GM19035 (cell line): ENCODE measurements at regions not wholly inside any gene's neighbourhood (a gene's known extent, or its start where the extent isn't known, plus 50 kb on each side); places are given as distances from the start of the nearest gene placed in this dataset.

Experiments used
- ATAC-seq: cut with Tn5 transposase; IDR thresholded peaks from one replicate; pipeline ENCODE4 v1.9.1; 2021; ENCODE audit not compliant: unreplicated experiment

DNA sequence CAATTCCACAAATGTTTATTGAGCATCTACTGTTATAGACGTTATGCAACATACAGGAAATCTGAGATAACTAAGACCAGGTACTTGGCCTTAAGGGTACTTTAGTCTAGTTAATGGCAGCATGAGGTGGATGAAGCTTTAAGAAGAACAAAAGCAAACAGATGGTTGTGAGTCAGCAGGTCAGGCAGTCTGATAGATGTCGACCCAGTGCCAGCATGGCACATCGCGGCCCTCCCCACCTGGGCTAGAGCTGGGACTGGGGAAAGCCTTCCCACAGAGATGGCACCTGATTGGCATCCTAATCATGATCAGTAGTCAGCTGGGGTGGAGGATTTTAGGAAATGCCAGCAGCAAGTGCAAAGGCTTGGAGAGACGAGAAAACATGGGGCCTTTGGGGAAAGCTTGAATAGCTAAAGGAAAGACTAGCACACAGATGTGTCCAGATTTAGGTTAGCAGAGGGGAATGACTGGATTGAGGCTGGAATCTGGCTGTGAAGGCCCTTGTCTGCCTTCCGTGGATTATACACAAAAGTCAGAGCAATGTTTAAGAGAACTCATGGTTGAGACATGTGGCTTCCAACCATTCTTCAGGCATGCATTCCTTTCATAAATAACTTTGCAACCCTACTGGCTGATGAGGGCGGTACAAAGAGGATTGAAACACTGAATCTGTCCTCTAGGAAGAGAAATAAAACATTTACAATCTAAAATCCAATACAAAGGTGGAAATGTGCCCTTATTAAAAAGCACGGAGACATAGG lies 395.4 kb upstream of the WWC1 start:
- ATAC-seq: no peak

GRCh38 chr5:167896814-167897213 lies 394.6 kb upstream of the WWC1 start:
- no peak for ATAC-seq

GRCh38 chr5:167897371-167897770 lies 394.1 kb upstream of the WWC1 start:
- ATAC-seq: no peak

- ATAC-seq: no peak
Measured at GRCh38 chr5:167898361-167899042, 392.9 kb upstream of the WWC1 start.

DNA sequence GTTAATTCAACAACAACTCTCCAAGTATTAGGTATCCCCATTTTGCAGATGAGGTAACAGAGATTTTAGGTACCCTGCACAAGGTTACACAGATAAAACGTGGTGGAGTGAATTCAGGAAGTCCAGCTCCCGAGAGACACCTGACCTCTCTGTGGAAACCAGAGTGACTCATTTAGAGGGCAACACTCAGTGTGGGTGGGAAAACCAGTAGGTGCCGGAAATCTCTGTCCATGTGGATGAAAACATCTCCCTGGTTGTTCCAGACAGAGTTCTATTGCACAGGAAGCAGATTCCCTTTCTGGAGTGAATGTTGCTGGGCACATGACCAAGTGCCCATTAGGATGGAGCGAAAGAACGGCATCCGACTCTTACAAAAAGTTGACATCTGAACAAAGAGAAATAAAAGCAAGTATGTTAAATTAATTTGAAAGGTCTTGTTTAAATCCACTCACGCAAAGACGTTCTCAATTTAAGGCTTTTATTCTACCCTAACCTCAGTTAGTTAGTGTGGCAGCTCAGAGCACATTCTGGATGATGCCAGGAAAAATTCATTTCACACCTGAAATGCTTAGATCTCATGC lies 391.9 kb upstream of the WWC1 start:
- ATAC-seq: no peak

GRCh38 chr5:167900340-167900935 lies 391.0 kb upstream of the WWC1 start:
- no peak for ATAC-seq

DNA sequence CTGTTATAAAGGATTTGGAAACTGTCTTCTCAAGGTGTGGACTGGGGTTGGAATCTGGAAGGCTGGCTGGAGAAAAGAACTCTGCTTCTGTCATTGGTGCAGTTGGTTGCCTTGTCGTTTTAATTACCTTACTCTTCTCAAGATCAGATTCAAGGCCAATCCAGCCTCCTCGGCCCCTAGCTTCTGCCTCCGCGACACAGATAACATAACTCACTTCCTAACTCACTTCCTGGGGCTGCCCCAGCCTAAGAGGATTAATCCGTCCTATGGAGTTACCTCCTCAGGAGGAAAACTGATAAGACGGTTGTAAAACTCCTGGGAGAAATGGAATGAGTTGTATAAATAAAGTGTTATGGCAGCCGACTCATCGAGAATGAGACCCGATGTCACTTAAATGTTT lies 389.1 kb upstream of the WWC1 start:
- ATAC-seq: no peak

DNA sequence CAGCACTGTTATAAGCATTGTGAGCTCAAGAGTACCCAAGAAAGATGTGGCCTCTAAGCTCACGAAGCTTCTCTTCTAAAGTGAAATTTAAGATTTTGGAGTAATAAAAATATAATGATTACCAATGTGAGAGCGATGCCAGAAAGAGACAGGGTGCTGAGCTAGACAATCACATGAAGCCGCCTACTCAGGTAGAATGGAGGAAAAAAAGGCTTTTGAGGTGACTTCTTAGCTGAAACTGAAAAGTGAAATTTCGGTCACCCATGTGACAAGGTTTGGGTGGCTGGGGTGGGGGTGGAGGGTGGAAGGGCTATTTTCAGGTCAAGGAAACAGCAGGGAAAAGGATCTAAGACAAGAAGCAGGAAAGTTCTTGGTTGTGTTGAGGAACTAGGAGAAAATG lies 388.2 kb upstream of the WWC1 start:
- no peak for ATAC-seq

GRCh38 chr5:167903659-167904058 lies 387.8 kb upstream of the WWC1 start:
- ATAC-seq: no peak

GRCh38 chr5:167905919-167906853 lies 385.3 kb upstream of the WWC1 start:
- no peak for ATAC-seq

DNA sequence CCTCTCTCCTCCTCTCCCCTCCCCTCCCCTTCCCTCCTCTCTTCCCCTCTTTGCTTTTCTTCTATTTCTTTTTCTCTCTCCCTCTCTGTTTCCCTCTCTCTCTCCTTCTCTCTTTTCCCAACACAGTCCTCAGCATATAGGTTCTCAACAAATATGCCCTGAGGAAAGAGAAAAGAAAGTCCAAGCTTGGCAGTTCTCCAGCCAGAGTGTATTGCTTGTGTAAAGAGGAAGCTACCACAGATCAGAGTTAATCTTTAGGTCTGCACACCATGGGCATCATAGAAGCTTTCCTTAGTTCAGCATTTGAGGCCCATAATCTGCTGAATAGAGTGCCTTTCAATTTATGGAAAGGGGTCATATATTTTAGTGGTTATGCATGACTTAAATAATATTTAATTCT lies 382.8 kb upstream of the WWC1 start:
- no peak for ATAC-seq

- no peak for ATAC-seq
Measured at GRCh38 chr5:167912941-167913665, 378.3 kb upstream of the WWC1 start.

DNA sequence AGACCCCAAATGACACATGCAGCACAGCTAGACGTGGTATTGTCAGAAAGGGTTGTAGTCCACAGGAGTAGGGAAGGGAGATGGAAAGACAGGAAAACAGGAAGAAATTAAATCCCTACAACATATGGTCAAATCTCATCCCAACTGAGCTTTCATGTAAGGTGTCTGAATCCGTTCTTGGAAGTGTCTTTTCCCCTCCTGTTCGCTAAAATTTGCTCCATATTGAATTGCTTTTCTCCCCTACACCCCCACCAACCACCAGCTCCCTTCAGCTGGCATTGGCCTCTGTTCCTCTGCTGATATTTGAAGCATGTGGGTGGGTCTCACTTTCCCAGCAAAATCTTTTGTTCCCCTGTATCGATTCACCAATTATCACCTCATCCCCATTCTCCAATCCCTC lies 376.2 kb upstream of the WWC1 start:
- ATAC-seq: no peak

- no peak for ATAC-seq
Measured at GRCh38 chr5:167916261-167916691, 375.2 kb upstream of the WWC1 start.

GRCh38 chr5:167916706-167917105 lies 374.7 kb upstream of the WWC1 start:
- no peak for ATAC-seq

DNA sequence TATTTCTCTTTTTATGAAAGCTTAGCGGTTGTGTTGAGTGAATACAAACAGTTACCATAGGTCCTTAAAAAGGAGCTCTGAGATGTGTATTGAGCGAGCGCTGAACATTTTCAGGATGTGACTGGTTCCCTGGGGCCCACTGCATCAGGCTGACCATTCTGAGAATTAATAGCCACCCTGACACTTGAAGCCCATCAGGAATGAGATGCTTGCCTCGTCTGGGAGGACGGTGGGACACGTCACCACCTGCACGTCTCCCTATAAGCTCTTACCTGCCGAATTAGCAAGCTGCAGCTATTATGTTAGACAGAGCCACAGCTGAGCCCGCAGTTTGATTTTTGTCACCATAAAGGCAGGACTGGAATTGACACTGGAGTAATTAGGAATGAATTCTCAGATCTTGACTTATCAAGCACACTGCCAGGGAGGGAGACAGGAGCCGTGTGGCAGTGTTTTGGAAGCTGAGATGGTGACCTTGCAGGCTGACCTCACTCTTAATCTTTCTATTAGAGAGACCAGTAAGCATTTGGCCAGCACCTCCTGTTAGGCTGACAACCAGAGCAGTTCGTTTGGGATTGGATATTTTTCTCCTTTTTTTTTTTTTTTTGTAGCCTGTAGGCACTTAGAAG lies 373.1 kb upstream of the WWC1 start:
- ATAC-seq: no peak

DNA sequence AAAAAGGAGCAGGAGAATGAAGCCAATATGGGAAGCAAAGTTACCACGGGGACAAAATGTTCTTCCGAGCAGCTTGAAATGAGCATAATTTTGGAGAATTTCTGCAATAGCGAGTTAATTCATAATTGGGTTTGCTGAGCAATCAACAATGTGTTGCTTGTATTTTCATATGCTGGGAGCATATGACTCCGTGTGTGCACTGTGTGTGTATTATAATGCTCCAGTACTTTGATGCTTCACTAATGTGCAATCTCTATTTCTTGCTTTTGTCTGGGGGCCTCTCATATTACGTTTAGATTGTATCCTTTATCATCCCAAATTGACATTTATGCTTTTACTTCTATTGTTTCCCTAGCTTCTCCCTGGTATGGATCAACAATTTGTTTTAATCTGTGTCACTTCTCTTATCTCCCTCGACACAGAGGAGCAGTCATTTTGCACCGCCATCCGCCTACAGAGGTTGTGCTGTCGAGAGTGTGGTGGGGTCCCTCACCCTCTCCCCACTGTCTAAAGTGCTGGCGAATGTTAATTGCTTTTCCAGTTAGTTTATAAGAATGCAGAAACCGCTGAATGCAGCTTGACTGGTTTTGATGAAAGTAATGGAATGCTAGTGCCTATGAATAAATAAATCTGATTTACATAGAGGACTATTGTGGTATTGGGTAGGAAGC lies 372.5 kb upstream of the WWC1 start:
- ATAC-seq: no peak

- no peak for ATAC-seq
Measured at GRCh38 chr5:167920589-167920988, 370.9 kb upstream of the WWC1 start.

DNA sequence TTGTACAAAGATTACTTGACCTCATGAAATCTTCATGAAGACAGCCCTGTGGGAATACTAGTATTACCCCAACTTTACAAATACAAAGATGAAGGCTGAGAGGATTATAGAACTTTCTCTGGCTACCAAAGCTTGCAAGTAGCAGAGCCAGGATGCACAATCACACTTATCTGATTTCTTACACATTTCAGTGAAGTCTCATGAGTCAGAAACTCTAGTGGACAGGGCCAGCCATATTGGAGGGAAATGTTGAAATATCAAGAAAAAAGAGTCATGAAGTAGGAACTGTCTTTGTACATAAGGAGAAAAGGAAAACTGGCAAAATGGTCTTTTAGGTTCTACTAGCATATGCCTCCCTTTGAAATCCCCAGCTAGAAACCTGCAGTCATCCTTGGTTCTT lies 369.6 kb upstream of the WWC1 start:
- ATAC-seq: no peak
